K562 (cell line): ENCODE measurements at regions not wholly inside any gene's neighbourhood (a gene's known extent, or its start where the extent isn't known, plus 50 kb on each side); places are given as distances from the start of the nearest gene placed in this dataset.

Source experiments
- ATAC-seq: fragments of 200-7000 bp; cut with Tn5 transposase; 3 replicates; pipeline ENCODE4 v1.9.1; 2020; ENCODE audit warnings: moderate library complexity
- BruUV-seq: library from RNA; stranded (reverse); fragments of 400-500 nt; replicated peaks from 2 replicates; lab custom pipeline; 2021; lab: Mats Ljungman, UMichigan
- CTCF ChIA-PET: fragments of 300-600 bp; formaldehyde crosslinking; extraction: SDS; loops from one replicate; lab custom pipeline; 2021; ENCODE audit warnings: low intra/inter-chr PET ratio; lab: Yijun Ruan, JAX
- POLR2A ChIA-PET: fragments of 300-600, 350-650 bp; sonication (Branson Sonifier 250); formaldehyde crosslinking; extraction: SDS; loops from one replicate; lab custom pipeline; 2021; ENCODE audit warnings: antibody characterized with exemption, inconsistent platforms; lab: Yijun Ruan, JAX
- DNase-seq, 4 experiments: peaks; one replicate each; pipeline versions ENCODE4 v3.0.0 to v3.0.0-alpha.2; 2011 to 2018; ENCODE audit warnings: low spot score in 3 of 4, mixed read lengths in 3 of 4; ENCODE audit errors: extremely low read depth in 1 of 4
- FAIRE-seq: peaks from 2 replicates; lab custom pipeline; 2011; peaks lifted over from hg19 to GRCh38; lab: Jason Lieb, UNC
- H2AFZ ChIP-seq: 2 replicates; pipeline ENCODE4 v1.6.0; 2011; ENCODE audit warnings: low read depth, low read length, control low read depth, inconsistent platforms
- H3K27ac ChIP-seq: fragments of 200-600 bp; 3 replicates; pipeline ENCODE4 v1.8.0; 2011; ENCODE audit warnings: low read depth, mild to moderate bottlenecking, control low read depth, inconsistent platforms, low read length, moderate library complexity, mixed read lengths; ENCODE audit errors: extremely low read depth
- H3K27me3 ChIP-seq, 2 experiments: fragments of 300-600 bp in 1 of 2; 2 replicates in 1 of 2; 3 replicates in 1 of 2; pipeline versions ENCODE4 v1.6.0 to v1.8.0; 2011; ENCODE audit warnings: inconsistent platforms in 2 of 2, low read length in 2 of 2, mild to moderate bottlenecking in 1 of 2, mixed read lengths in 1 of 2, moderate library complexity in 1 of 2; ENCODE audit not compliant: control insufficient read depth in 2 of 2, insufficient read depth in 2 of 2
- H3K36me3 ChIP-seq: fragments of 300-600 bp; 3 replicates; pipeline ENCODE4 v1.8.0; 2011; ENCODE audit warnings: mild to moderate bottlenecking, low read length, inconsistent platforms; ENCODE audit not compliant: control insufficient read depth, insufficient read depth
- H3K4me1 ChIP-seq, 2 experiments: fragments of 200-600 bp in 1 of 2; replicated peaks in 1 of 2; 2 replicates in 1 of 2; 3 replicates in 1 of 2; pipeline versions ENCODE4 v1.5.1 to v1.8.0; 2011; ENCODE audit warnings: inconsistent platforms in 2 of 2, low read length in 2 of 2, mild to moderate bottlenecking in 1 of 2, mixed read lengths in 1 of 2, moderate library complexity in 1 of 2; ENCODE audit not compliant: control insufficient read depth in 2 of 2, insufficient read depth in 2 of 2
- H3K4me2 ChIP-seq: 2 replicates; pipeline ENCODE4 v1.6.1; 2011; ENCODE audit warnings: low read length, control low read depth, inconsistent platforms, mixed read lengths; ENCODE audit not compliant: insufficient read depth
- H3K4me3 ChIP-seq: fragments of 200-600 bp; sonication (generic), shearing (Covaris generic); 2 replicates; pipeline ENCODE4 v1.5.1; 2016; ENCODE audit warnings: control low read depth, inconsistent platforms
- H3K79me2 ChIP-seq: fragments of 200-600 bp; 3 replicates; pipeline ENCODE4 v1.8.0; 2011; ENCODE audit warnings: low read length, inconsistent platforms; ENCODE audit not compliant: control insufficient read depth, insufficient read depth
- H3K9ac ChIP-seq, 2 experiments: 2 replicates each; pipeline versions ENCODE4 v1.6.0 to v1.6.1; 2011; ENCODE audit warnings: low read depth in 2 of 2, low read length in 2 of 2, control low read depth in 1 of 2, inconsistent platforms in 1 of 2, mild to moderate bottlenecking in 1 of 2, mixed read lengths in 1 of 2; ENCODE audit not compliant: insufficient read depth in 1 of 2
- H3K9me1 ChIP-seq: one replicate; pipeline ENCODE4 v1.6.0; 2011; ENCODE audit warnings: inconsistent platforms, mild to moderate bottlenecking, low read length, moderate library complexity; ENCODE audit not compliant: control insufficient read depth, insufficient read depth
- H3K9me3 ChIP-seq: replicated peaks from 2 replicates; pipeline ENCODE4 v1.5.1; 2011; ENCODE audit warnings: low read depth, low read length, inconsistent platforms; ENCODE audit not compliant: control insufficient read depth, insufficient read depth
- H4K20me1 ChIP-seq: replicated peaks from 2 replicates; pipeline ENCODE4 v1.6.1; 2011; ENCODE audit warnings: low read length, inconsistent platforms, mixed read lengths; ENCODE audit not compliant: control insufficient read depth, insufficient read depth
- CBX5 ChIP-seq: IDR thresholded peaks from 2 replicates; pipeline ENCODE4 v1.6.1; 2014; ENCODE audit warnings: low read depth, borderline replicate concordance
- CHCHD3 ChIP-seq: fragments of 250-450 bp; sonication (Bioruptor Pico); IDR thresholded peaks from 2 replicates; pipeline ENCODE4 v2.1.2; 2022; ENCODE audit warnings: mild to moderate bottlenecking
- CLOCK ChIP-seq: fragments of 250-450 bp; sonication (Bioruptor Pico); IDR thresholded peaks from 2 replicates; pipeline ENCODE4 v1.4.0; 2020; ENCODE audit warnings: mild to moderate bottlenecking, moderate library complexity, borderline replicate concordance
- E2F3 ChIP-seq: fragments of 250-450 bp; sonication (Bioruptor Pico); IDR thresholded peaks from 2 replicates; pipeline ENCODE4 v1.4.0; 2020; ENCODE audit warnings: mild to moderate bottlenecking
- ESRRB ChIP-seq: fragments of 250-450 bp; sonication (Bioruptor Pico); IDR thresholded peaks from 2 replicates; pipeline ENCODE4 v1.5.0; 2020; ENCODE audit warnings: mild to moderate bottlenecking, moderate library complexity, borderline replicate concordance
- RAD51 ChIP-seq: fragments of 450-650 bp; IDR thresholded peaks from 2 replicates; pipeline ENCODE4 v1.7.1; 2016; ENCODE audit warnings: low read depth, mild to moderate bottlenecking, borderline replicate concordance
- SNIP1 ChIP-seq: fragments of 450-650 bp; IDR thresholded peaks from 2 replicates; pipeline ENCODE4 v1.7.1; 2017; ENCODE audit warnings: low read depth, mild to moderate bottlenecking
- TEAD4 ChIP-seq, 2 experiments: sonication (generic) in 1 of 2; formaldehyde crosslinking in 1 of 2; IDR thresholded peaks; 2 replicates each; pipeline versions ENCODE4 v1.6.1 to v1.8.0; 2012 to 2022; ENCODE audit warnings: borderline replicate concordance in 1 of 2, inconsistent platforms in 1 of 2, low read length in 1 of 2, mild to moderate bottlenecking in 1 of 2, missing genetic modification reagents in 1 of 2
- USF1 ChIP-seq: sonication (generic); formaldehyde crosslinking; IDR thresholded peaks from 2 replicates; pipeline ENCODE4 v1.9.0; 2022; ENCODE audit warnings: mild to moderate bottlenecking, missing genetic modification reagents
- ZBTB1 ChIP-seq: sonication (generic); formaldehyde crosslinking; IDR thresholded peaks from 2 replicates; pipeline ENCODE4 v1.8.1; 2023; ENCODE audit warnings: missing genetic modification reagents, low read depth, mild to moderate bottlenecking, borderline replicate concordance
- ZNF24 ChIP-seq: fragments of 450-650 bp; IDR thresholded peaks from 2 replicates; pipeline ENCODE4 v1.6.1; 2016
- ZNF395 ChIP-seq: fragments of 200-800 bp; sonication (Bioruptor generic); IDR thresholded peaks from 2 replicates; pipeline ENCODE4 v1.6.1; 2017; ENCODE audit warnings: missing genetic modification characterization, missing compliant biosample characterization
- ZNF436 ChIP-seq: fragments of 250-450, 450-650 bp; sonication (Bioruptor Pico); formaldehyde crosslinking; IDR thresholded peaks from 2 replicates; pipeline ENCODE4 v1.7.0; 2020; ENCODE audit warnings: mild to moderate bottlenecking
- ZNF583 ChIP-seq: fragments of 250-450 bp; sonication (Bioruptor Pico); IDR thresholded peaks from 2 replicates; pipeline ENCODE4 v1.4.0; 2020
- ZNF77 ChIP-seq: fragments of 250-450 bp; sonication (Bioruptor Pico); IDR thresholded peaks from 2 replicates; pipeline ENCODE4 v1.5.0; 2020
- WGBS: fragments of 100-300 bp; shearing (Covaris generic); methylation state at CpG from one replicate; pipeline ENCODE4 v1.1.6; 2016; ENCODE audit warnings: low coverage, mixed read lengths; ENCODE audit not compliant: insufficient coverage; ENCODE audit errors: missing lambda C conversion rate; 5-methylcytosine and 5-hydroxymethylcytosine counted together
- in situ Hi-C: fragments of 300-500 bp; cut with MboI; formaldehyde crosslinking; loops from 4 replicates; pipeline ENCODE4 v1.15.0; 2018; ENCODE audit warnings: inconsistent platforms, mixed read lengths
- intact Hi-C: fragments of 100-400 bp; cut with micrococcal nuclease; formaldehyde crosslinking; loops from 2 replicates; pipeline ENCODE4 v1.14.2; 2022
- TF ChIP-seq, protein P1 (sequence below): sonication (generic); formaldehyde crosslinking; IDR thresholded peaks from 2 replicates; pipeline ENCODE4 v1.8.1; 2023; ENCODE audit warnings: mild to moderate bottlenecking, missing genetic modification reagents

GRCh38 chr13:78131346-78131745 is 212.7 kb upstream of the EDNRB start:
- Histone ChIP-seq H3K79me2 (no peaks in the 10 kb centered on the region), H3K36me3 (no peaks in the 10 kb centered on the region), H4K20me1 (no peaks in the 10 kb centered on the region), H3K9me3 (no peaks in the 10 kb centered on the region), H3K27me3 (no peaks in the 10 kb centered on the region), H3K4me3 (no peak overlapping the region), H2AFZ (no peak overlapping the region), H3K27ac (no peak overlapping the region), H3K4me1 (no peaks in the 10 kb centered on the region), H3K9me1 (no peaks in the 10 kb centered on the region), H3K4me2 (no peak overlapping the region), H3K9ac (no peak overlapping the region)
- DNase-seq: no peak
- in situ Hi-C loops (loop anchor here (25.0 kb wide), 1 partner anchor 856 kb away; no protein-coding TSS in a partner anchor), intact Hi-C loops (loop anchor here (10.0 kb wide), 2 partner anchors 543 to 633 kb away; no protein-coding TSS in a partner anchor)
- FAIRE-seq: no peak
- BruUV-seq: no TSS peak
- ChIA-PET POLR2A (no interaction called here), CTCF (no interaction called here)
- TF ChIP-seq E2F3 (CRISPR knock-in tag) (no peak), ZNF24 (no peak), ZNF583 (no peak), SNIP1 (no peak), ZBTB1 (CRISPR knock-in tag) (no peak), ZNF77 (CRISPR knock-in tag) (no peak), ZNF436 (CRISPR knock-in tag) (no peak), CHCHD3 (no peak), ZNF395 (no peak), CLOCK (CRISPR knock-in tag) (no peak), TEAD4 (IDR thresholded peaks at IDR 0.05; ENCODE audit: low read length) (no peak), TEAD4 (CRISPR knock-in tag; IDR thresholded peaks at IDR 0.05; ENCODE audit: borderline replicate concordance) (no peak), USF1 (CRISPR knock-in tag) (no peak), CBX5 (no peak), ESRRB (CRISPR knock-in tag) (no peak), RAD51 (no peak)
- TF ChIP-seq, protein P1, sequence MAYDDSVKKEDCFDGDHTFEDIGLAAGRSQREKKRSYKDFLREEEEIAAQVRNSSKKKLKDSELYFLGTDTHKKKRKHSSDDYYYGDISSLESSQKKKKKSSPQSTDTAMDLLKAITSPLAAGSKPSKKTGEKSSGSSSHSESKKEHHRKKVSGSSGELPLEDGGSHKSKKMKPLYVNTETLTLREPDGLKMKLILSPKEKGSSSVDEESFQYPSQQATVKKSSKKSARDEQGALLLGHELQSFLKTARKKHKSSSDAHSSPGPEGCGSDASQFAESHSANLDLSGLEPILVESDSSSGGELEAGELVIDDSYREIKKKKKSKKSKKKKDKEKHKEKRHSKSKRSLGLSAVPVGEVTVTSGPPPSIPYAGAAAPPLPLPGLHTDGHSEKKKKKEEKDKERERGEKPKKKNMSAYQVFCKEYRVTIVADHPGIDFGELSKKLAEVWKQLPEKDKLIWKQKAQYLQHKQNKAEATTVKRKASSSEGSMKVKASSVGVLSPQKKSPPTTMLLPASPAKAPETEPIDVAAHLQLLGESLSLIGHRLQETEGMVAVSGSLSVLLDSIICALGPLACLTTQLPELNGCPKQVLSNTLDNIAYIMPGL (CRISPR knock-in tag): no peak
- no peak for ATAC-seq
- WGBS: 0% methylated on average over 2 of the region's 2 CpGs
